Chondrocyte (in vitro differentiated cells): ENCODE measurements at regions not wholly inside any gene's neighbourhood (a gene's known extent, or its start where the extent isn't known, plus 50 kb on each side); places are given as distances from the start of the nearest gene placed in this dataset.

ENCODE experiments used
- DNase-seq: peaks from one replicate; pipeline ENCODE4 v3.0.0; 2021; ENCODE audit warnings: mixed read lengths, low spot score
- H3K27ac Mint-ChIP-seq: one replicate; pipeline ENCODE4 v1.8.0; 2021; ENCODE audit warnings: mild to moderate bottlenecking, moderate library complexity, mixed read lengths; ENCODE audit not compliant: unreplicated experiment
- H3K27me3 Mint-ChIP-seq: 2 replicates; pipeline ENCODE4 v1.8.0; 2021; ENCODE audit warnings: low read depth, mixed read lengths
- H3K36me3 Mint-ChIP-seq: 2 replicates; pipeline ENCODE4 v1.8.0; 2021; ENCODE audit warnings: low read depth, mixed read lengths
- H3K4me1 Mint-ChIP-seq: 2 replicates; pipeline ENCODE4 v1.8.0; 2021; ENCODE audit warnings: low read depth, mild to moderate bottlenecking, mixed read lengths
- H3K4me3 Mint-ChIP-seq: one replicate; pipeline ENCODE4 v1.8.0; 2021; ENCODE audit warnings: mild to moderate bottlenecking, moderate library complexity, mixed read lengths; ENCODE audit not compliant: unreplicated experiment
- H3K9me3 Mint-ChIP-seq: 2 replicates; pipeline ENCODE4 v1.8.0; 2021; ENCODE audit warnings: low read depth, mixed read lengths
- TF ChIP-seq, protein P1 (sequence below): fragments of 200-600 bp; sonication (generic); IDR thresholded peaks from 2 replicates; pipeline ENCODE4 v1.5.0; 2021; ENCODE audit warnings: antibody characterized with exemption, mild to moderate bottlenecking, moderate library complexity

DNA sequence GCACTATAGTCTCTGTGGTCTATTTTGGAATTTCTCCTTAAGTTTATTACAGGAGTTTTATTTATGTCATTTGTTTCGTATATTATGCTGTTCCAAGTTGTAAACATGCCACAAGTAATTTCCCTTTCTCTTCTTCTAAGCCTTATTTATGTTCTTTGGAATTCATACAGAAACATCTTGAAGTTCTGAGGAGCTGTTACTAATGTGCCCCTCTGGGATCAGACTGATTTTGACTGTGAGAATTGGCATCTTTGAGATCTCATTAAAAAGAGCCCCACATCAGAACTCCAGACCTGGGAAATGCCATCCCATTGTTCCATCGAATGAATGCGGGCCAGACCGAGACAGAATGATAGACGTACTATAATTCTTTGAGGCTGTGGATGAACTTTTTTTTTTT lies 138.8 kb upstream of the CD180 start:
- no peak overlapping the region for H3K27ac Mint-ChIP-seq
- H3K4me1 Mint-ChIP-seq, result peaks cover under 1% of the 10 kb centered on the region
- no peaks in the 10 kb centered on the region for H3K27me3 Mint-ChIP-seq
- peaks cover 3% of the 10 kb centered on the region for H3K36me3 Mint-ChIP-seq
- peaks cover 20% of the 10 kb centered on the region for H3K9me3 Mint-ChIP-seq
- TF ChIP-seq, protein P1, sequence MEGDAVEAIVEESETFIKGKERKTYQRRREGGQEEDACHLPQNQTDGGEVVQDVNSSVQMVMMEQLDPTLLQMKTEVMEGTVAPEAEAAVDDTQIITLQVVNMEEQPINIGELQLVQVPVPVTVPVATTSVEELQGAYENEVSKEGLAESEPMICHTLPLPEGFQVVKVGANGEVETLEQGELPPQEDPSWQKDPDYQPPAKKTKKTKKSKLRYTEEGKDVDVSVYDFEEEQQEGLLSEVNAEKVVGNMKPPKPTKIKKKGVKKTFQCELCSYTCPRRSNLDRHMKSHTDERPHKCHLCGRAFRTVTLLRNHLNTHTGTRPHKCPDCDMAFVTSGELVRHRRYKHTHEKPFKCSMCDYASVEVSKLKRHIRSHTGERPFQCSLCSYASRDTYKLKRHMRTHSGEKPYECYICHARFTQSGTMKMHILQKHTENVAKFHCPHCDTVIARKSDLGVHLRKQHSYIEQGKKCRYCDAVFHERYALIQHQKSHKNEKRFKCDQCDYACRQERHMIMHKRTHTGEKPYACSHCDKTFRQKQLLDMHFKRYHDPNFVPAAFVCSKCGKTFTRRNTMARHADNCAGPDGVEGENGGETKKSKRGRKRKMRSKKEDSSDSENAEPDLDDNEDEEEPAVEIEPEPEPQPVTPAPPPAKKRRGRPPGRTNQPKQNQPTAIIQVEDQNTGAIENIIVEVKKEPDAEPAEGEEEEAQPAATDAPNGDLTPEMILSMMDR, result no peak
- no peak for DNase-seq
- H3K4me3 Mint-ChIP-seq, result no peak overlapping the region

- H3K4me1 Mint-ChIP-seq, result no peaks in the 10 kb centered on the region
- peaks cover 26% of the 10 kb centered on the region for H3K9me3 Mint-ChIP-seq
- no peaks in the 10 kb centered on the region for H3K27me3 Mint-ChIP-seq
- H3K36me3 Mint-ChIP-seq, result peaks cover 3% of the 10 kb centered on the region
- H3K27ac Mint-ChIP-seq, result no peak overlapping the region
- DNase-seq, result no peak
- H3K4me3 Mint-ChIP-seq, result no peak overlapping the region
- TF ChIP-seq, protein P1, result no peak
These were observed 137.8 kb upstream of the CD180 start for GRCh38 chr5:67334373-67334772.

- Mint-ChIP-seq H3K4me1 (no peaks in the 10 kb centered on the region), H3K27me3 (no peaks in the 10 kb centered on the region), H3K27ac (no peak overlapping the region), H3K36me3 (peaks cover 3% of the 10 kb centered on the region), H3K4me3 (no peak overlapping the region), H3K9me3 (peaks cover 26% of the 10 kb centered on the region)
- no peak for DNase-seq
- TF ChIP-seq, protein P1, result no peak
These were observed 136.6 kb upstream of the CD180 start for GRCh38 chr5:67333171-67333570.

DNA sequence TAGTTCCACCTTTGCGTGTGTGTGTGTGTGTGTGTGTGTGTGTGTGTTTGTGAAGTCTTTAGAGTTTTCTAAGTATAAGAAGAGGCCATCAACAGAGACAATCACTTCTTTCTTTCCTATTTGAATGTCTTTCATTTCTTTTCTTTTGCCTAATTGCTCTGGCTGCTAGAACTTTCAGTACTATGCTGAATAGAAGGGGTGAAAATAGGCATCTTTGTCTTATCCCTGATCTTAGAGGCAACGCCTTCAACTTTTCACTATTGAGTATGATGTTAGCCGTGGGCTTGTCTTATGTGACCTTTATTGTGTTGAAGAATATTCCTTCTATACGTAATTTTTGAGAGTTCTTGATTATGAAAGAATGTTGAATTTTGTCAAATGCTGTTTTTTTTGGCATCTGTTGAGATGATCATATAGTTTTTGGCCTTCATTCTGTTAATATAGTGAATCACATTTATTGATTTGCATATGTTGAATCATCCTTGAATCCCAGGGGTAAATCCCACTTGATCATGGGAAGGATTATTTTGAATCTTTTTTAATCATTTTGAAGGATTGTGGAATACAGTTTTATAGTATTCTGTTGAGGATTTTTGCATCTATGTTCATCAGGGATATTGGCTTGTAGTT lies 134.8 kb upstream of the CD180 start:
- Mint-ChIP-seq H3K4me1 (no peaks in the 10 kb centered on the region), H3K27ac (no peak overlapping the region), H3K9me3 (peaks cover 26% of the 10 kb centered on the region), H3K36me3 (peaks cover 3% of the 10 kb centered on the region), H3K4me3 (no peak overlapping the region), H3K27me3 (no peaks in the 10 kb centered on the region)
- TF ChIP-seq, protein P1, result no peak
- no peak for DNase-seq

GRCh38 chr5:67319935-67320725 lies 123.5 kb upstream of the CD180 start:
- Mint-ChIP-seq H3K27ac (no peak overlapping the region), H3K4me1 (peaks cover 12% of the 10 kb centered on the region), H3K36me3 (no peaks in the 10 kb centered on the region), H3K9me3 (no peaks in the 10 kb centered on the region), H3K4me3 (no peak overlapping the region), H3K27me3 (no peaks in the 10 kb centered on the region)
- TF ChIP-seq, protein P1, result no peak
- DNase-seq, result no peak
